ENCODE measurements at regions not wholly inside any gene's neighbourhood (a gene's known extent, or its start where the extent isn't known, plus 50 kb on each side); places are given as distances from the start of the nearest gene placed in this dataset.

DNA sequence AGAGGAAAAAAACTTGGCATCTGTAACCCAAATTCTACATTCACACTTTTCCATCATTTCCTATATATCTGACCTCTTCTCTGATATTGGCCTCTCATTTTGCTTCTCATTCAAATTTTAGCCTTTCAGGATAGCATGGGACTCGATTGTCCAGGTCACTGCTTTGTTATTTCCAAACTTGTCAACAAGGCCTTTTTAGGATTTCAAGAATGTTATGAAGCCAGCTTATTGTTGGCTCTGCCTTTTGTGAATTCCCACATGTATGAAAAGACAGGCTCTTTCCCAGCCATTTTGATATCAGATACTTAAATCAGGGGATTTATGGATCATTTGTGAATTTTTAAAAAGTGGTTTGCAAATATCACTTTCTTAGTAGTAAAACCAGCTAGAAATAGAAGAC lies 663.5 kb downstream of the NCAM2 start:
- H3K4me1 Mint-ChIP-seq, result no peaks in the 10 kb centered on the region
- H3K4me1 ChIP-seq (ENCODE audit: control insufficient read depth in 1 of 2, insufficient read depth in 2 of 2, low read length in 2 of 2), result no peaks in the 10 kb centered on the region
- 100% methylated on average over 1 of the region's 1 CpG for WGBS (ENCODE audit: insufficient coverage)

DNA sequence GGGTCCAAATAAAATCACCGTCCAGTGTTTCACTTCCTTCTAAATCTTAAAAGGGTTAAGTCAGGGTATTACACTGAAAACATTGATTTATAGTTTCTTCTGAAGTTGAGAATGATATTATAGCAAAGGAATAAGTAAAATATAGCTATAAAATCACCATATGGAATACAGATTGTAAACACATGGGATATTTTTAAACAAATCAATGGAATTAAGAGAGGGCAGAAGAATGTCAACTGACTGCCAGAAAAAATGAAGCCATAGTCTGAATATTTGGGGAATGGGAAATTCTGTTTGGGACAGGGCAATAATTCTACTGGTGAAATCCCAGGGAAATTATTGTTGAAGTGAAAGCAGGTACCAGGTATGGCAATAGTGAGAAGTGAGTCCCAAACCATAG lies 664.6 kb downstream of the NCAM2 start:
- H3K27me3 Mint-ChIP-seq (ENCODE audit: low read depth in 3 of 3), result peaks cover 0 to 2% (median 0%) of the 10 kb centered on the region in 3 donors
- no CpG with 5 or more reads among the region's 1 CpG for WGBS (ENCODE audit: insufficient coverage)

More for the DNA sequence above, 663.5 kb downstream of the NCAM2 start:
- Histone ChIP-seq H4K20me1 (ENCODE audit: insufficient read depth, low read length) (no peaks in the 10 kb centered on the region), H3K9me3 (replicated peaks in 1 of 2; ENCODE audit: control insufficient read depth in 1 of 2, insufficient read depth in 1 of 2, low read length in 2 of 2) (peaks cover 0 to 7% of the 10 kb centered on the region in 2 donors), H3K27ac (ENCODE audit: low read depth in 1 of 2, low read length in 2 of 2) (no peak overlapping the region), H3K4me2 (replicated peaks; ENCODE audit: extremely low read depth, low read length, poor library complexity, severe bottlenecking) (no peak overlapping the region), H3K79me2 (ENCODE audit: insufficient read depth, low read length) (no peaks in the 10 kb centered on the region), H3K9ac (ENCODE audit: insufficient read depth, low read length, poor library complexity, severe bottlenecking) (no peak overlapping the region), H3K27me3 (ENCODE audit: control insufficient read depth in 2 of 2, insufficient read depth in 2 of 2, low read length in 2 of 2) (no peaks in the 10 kb centered on the region), H3K36me3 (replicated peaks in 1 of 2; ENCODE audit: control insufficient read depth in 1 of 2, insufficient read depth in 2 of 2, low read length in 2 of 2) (no peaks in the 10 kb centered on the region), H2AFZ (ENCODE audit: insufficient read depth, low read depth, low read length, poor library complexity, severe bottlenecking) (no peak overlapping the region), H3K4me3 (replicated peaks in 1 of 3; ENCODE audit: low read depth in 2 of 3, low read length in 3 of 3) (no peak overlapping the region)
- no peak overlapping the region for H3K4me3 Mint-ChIP-seq
- peaks cover 0 to 6% (median 2%) of the 10 kb centered on the region in 7 donors for H3K9me3 Mint-ChIP-seq
- peaks cover 0 to 2% (median 0%) of the 10 kb centered on the region in 3 donors for H3K27me3 Mint-ChIP-seq (ENCODE audit: low read depth in 3 of 3)
- H3K36me3 Mint-ChIP-seq, result no peaks in the 10 kb centered on the region
- DNase-seq, result no peak
- no peak overlapping the region for H3K27ac Mint-ChIP-seq
- intact Hi-C loops (cut with micrococcal nuclease), result no loop called here
- TF ChIP-seq, protein P1, sequence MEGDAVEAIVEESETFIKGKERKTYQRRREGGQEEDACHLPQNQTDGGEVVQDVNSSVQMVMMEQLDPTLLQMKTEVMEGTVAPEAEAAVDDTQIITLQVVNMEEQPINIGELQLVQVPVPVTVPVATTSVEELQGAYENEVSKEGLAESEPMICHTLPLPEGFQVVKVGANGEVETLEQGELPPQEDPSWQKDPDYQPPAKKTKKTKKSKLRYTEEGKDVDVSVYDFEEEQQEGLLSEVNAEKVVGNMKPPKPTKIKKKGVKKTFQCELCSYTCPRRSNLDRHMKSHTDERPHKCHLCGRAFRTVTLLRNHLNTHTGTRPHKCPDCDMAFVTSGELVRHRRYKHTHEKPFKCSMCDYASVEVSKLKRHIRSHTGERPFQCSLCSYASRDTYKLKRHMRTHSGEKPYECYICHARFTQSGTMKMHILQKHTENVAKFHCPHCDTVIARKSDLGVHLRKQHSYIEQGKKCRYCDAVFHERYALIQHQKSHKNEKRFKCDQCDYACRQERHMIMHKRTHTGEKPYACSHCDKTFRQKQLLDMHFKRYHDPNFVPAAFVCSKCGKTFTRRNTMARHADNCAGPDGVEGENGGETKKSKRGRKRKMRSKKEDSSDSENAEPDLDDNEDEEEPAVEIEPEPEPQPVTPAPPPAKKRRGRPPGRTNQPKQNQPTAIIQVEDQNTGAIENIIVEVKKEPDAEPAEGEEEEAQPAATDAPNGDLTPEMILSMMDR (IDR thresholded peaks at IDR 0.05), result no peak

More for the DNA sequence above, 664.6 kb downstream of the NCAM2 start:
- Mint-ChIP-seq H3K9me3 (peaks cover 0 to 6% (median 2%) of the 10 kb centered on the region in 7 donors), H3K36me3 (no peaks in the 10 kb centered on the region), H3K27ac (no peak overlapping the region), H3K4me1 (no peaks in the 10 kb centered on the region), H3K4me3 (no peak overlapping the region)
- intact Hi-C loops (cut with micrococcal nuclease), result no loop called here
- Histone ChIP-seq H4K20me1 (ENCODE audit: insufficient read depth, low read length) (no peaks in the 10 kb centered on the region), H3K9me3 (replicated peaks in 1 of 2; ENCODE audit: control insufficient read depth in 1 of 2, insufficient read depth in 1 of 2, low read length in 2 of 2) (peaks cover 0 to 10% of the 10 kb centered on the region in 2 donors), H3K4me3 (replicated peaks in 1 of 3; ENCODE audit: low read depth in 2 of 3, low read length in 3 of 3) (no peak overlapping the region), H3K4me1 (ENCODE audit: control insufficient read depth in 1 of 2, insufficient read depth in 2 of 2, low read length in 2 of 2) (no peaks in the 10 kb centered on the region), H3K4me2 (replicated peaks; ENCODE audit: extremely low read depth, low read length, poor library complexity, severe bottlenecking) (no peak overlapping the region), H2AFZ (ENCODE audit: insufficient read depth, low read depth, low read length, poor library complexity, severe bottlenecking) (no peak overlapping the region), H3K79me2 (ENCODE audit: insufficient read depth, low read length) (no peaks in the 10 kb centered on the region), H3K27ac (ENCODE audit: low read depth in 1 of 2, low read length in 2 of 2) (no peak overlapping the region), H3K9ac (ENCODE audit: insufficient read depth, low read length, poor library complexity, severe bottlenecking) (no peak overlapping the region), H3K27me3 (ENCODE audit: control insufficient read depth in 2 of 2, insufficient read depth in 2 of 2, low read length in 2 of 2) (no peaks in the 10 kb centered on the region), H3K36me3 (replicated peaks in 1 of 2; ENCODE audit: control insufficient read depth in 1 of 2, insufficient read depth in 2 of 2, low read length in 2 of 2) (no peaks in the 10 kb centered on the region)
- DNase-seq, result no peak
- TF ChIP-seq, protein P1 (IDR thresholded peaks at IDR 0.05), result no peak
